Lung microvascular endothelial cell (primary cell): ENCODE measurements at regions not wholly inside any gene's neighbourhood (a gene's known extent, or its start where the extent isn't known, plus 50 kb on each side); places are given as distances from the start of the nearest gene placed in this dataset.
A peak's percentile ranks its signal among the peaks of the same experiment; 100 is the strongest.

Source experiments
- DNase-seq, 2 donors: peaks; one replicate each; pipeline versions ENCODE4 v3.0.0 to v3.0.0-alpha.2; 2010; ENCODE audit warnings: low read depth in 2 of 2

- DNase-seq = peak; percentile 71 to 91
These were observed 166.9 kb downstream of the IER5 start for GRCh38 chr1:181255270-181255929.

GRCh38 chr1:181257117-181257516 is 168.6 kb downstream of the IER5 start:
- no peak for DNase-seq

GRCh38 chr1:181259026-181259745 is 170.7 kb downstream of the IER5 start:
- DNase-seq = no peak

DNA sequence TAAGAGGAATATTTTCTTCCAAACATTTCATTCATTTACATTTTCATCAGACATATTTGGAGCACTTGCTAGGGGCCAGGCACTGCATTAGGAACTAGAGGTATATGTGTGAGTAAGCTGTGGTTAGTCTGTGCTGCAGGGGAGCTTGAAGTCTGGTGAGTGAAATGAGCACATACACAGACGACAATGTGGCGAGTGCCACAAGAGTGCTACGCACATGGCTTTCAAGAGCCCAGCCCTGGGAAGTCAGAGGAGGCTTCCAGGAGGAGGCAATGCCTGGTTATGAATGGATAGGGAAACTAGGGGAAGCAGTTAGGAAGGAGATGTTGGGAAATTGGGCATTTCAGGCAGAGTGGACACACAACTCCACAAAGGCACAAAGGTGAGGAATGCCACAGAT is 171.8 kb downstream of the IER5 start:
- DNase-seq = no peak

- DNase-seq = no peak
These were observed 172.5 kb downstream of the IER5 start for GRCh38 chr1:181260994-181261393.

DNA sequence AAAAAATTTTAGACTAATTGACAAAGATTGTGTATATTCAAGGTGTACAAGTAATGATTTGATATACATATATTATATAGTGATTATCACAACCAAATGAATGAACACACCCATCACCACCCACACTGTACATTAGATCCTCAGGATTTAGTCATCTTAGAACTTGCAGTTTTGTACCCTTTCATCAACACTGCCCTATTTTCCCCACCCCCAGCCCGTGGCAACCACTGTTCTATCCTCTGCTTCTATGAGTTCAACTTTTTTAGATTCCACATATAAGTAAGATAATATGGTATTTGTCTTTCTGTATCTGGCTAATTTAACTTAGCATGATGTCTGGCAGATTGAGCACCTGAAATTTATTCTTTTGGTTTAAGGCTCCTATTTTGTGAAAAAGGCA is 173.6 kb downstream of the IER5 start:
- no peak for DNase-seq

- DNase-seq = no peak
These were observed 174.9 kb downstream of the IER5 start for GRCh38 chr1:181263444-181263843.

- DNase-seq = no peak
These were observed 176.3 kb downstream of the IER5 start for GRCh38 chr1:181264821-181265220.

DNA sequence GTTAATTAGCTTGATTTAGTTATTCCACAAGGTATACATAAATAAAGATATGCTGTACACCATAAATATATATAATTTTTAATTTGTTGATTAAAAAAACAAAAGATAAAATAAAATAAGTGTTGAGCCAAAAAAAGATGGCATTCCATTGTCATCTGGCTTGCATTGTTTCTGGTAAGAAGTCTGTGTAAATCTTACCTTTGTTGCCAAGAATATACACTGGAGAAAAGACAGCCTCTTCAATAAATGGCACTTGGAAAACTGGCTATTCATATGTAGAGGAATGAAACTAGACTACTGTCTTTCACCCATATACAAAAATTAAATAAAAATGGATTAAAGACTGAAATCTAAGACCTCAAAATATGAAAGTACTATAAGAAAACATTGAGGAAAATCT is 196.5 kb downstream of the IER5 start:
- DNase-seq = no peak

DNA sequence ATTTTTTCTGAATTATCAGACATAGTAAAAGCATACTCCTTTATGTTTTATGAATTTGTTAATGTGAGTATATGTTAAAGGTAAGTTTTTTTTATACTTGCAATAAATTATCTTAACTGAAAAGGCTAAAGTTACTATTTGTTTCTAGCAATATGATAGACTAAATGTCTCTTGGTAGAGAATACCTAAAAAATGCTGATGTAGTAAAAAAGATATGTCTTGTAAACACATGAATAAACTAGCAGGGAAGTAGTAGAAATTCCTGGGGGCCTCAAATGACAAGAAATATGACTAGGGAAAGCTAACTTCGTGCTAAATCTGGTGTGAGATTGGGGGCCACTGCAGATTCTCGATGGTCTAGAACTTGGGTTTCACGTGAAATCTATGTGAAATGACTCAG is 188.1 kb upstream of the CACNA1E start:
- DNase-seq = no peak

GRCh38 chr1:181296180-181296579 is 187.1 kb upstream of the CACNA1E start:
- no peak for DNase-seq

GRCh38 chr1:181308098-181308497 is 175.2 kb upstream of the CACNA1E start:
- no peak for DNase-seq

GRCh38 chr1:181310560-181310959 is 172.8 kb upstream of the CACNA1E start:
- no peak for DNase-seq

DNA sequence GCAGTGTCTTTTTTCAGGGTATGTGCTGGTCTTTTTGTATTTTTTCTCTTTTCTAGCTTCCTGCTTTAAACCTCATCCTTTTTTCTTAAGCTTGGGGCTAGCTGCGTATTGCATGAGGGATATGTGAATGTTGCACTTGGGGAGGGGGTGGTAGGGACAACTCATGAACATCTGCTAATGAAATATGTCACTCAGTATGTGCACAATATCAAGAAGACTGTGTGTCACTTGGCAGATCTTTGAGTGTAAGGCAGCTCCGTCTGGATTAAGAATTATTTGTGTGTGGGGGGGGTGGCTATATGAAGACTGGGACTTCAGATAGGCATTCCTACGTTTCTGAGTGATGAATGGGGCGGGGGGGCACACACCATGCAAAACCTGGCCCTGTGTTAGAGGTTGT is 170.4 kb upstream of the CACNA1E start:
- no peak for DNase-seq

GRCh38 chr1:181313466-181313865 is 169.9 kb upstream of the CACNA1E start:
- no peak for DNase-seq

GRCh38 chr1:181314010-181314409 is 169.3 kb upstream of the CACNA1E start:
- DNase-seq = no peak

- DNase-seq = no peak
These were observed 168.4 kb upstream of the CACNA1E start for GRCh38 chr1:181314959-181315358.

DNA sequence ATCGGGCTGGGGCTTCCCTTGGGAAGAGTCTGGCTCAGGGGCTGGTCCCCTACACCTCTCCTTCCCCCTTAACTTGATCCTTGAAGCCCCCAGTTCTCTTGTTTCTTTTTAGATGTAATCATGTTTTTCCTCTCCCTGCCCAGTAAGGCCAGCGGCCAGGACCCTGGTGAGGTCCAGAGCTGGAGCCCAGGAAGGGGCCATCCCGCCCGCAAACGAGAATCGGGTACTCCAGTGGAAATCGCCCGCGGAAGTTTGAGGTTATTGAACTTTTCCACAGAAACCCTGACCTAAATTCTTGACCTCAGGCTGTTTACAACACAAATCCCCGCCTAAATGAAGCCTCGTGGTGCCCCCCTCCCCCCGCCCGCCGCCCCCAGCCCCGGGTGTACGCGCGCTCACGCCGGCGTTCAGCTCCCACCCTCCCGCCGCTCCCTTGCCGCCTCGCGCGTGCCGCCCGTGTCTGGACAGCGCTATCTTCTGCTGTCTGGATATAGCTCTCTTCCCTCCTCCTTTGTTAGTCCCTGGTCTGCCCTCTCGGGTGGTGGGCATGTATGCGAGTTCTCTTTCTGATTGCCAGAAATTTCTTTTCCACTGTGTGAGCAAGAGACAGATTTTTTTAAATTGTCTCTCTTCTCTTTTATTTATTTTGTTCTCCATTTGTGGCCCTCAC is 165.9 kb upstream of the CACNA1E start:
- DNase-seq = no peak

DNA sequence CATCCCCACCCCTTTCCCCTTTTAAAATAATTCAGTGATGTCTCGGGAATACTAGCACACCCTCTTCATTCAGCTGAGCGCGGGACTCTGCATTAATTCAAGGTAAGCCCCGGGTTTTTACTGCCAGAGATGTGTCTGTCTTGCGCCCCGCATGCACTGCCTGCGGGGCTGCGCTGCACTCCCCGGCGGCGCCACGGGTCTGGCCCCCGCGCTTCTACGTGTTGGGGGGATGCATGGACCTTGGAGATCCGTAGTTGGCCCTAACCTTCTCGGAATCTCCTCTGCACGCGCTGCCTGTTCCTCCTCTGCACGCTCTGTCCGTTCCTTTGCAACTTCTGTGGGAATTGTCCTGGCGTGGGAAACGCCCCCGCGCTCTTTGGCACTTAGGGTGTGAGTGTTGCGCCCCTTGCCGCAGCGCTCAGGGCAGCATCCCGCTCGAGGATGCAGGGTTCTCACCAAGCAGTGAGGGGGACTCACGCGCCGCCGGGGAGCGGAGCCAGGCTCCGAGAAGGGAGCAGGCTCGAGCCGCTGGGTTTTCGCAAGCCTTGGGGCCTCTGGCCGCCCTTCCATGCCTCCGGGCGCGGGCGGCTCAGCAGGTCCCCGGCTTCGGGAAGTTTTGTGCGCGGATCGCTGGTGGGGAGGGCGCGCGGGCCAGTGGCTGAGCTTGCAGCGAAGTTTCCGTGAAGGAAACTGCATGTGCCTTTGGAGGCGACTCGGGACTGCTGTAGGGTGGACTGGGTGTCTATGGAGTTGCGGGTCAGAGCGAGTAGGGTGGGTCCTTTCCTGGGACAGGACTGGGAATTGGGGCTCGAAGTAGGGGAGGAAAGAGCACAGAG is 165.1 kb upstream of the CACNA1E start:
- no peak for DNase-seq

- DNase-seq = no peak
These were observed 164.5 kb upstream of the CACNA1E start for GRCh38 chr1:181318858-181319235.

GRCh38 chr1:181319907-181320306 is 163.4 kb upstream of the CACNA1E start:
- DNase-seq = no peak
